A549 (cell line): ENCODE measurements at regions not wholly inside any gene's neighbourhood (a gene's known extent, or its start where the extent isn't known, plus 50 kb on each side); places are given as distances from the start of the nearest gene placed in this dataset.

Experiments used
- ATAC-seq, 2 experiments: fragments of 200-7000 bp in 1 of 2; fragments of >200 bp in 1 of 2; cut with Nextera tagmentation in 1 of 2; cut with Tn5 transposase in 1 of 2; 3 replicates each; pipeline versions ENCODE4 v1.8.0 to v1.9.1; 2018 to 2020; ENCODE audit warnings: mild to moderate bottlenecking in 1 of 2, moderate library complexity in 1 of 2
- CTCF ChIA-PET: fragments of 300-600 bp; sonication (Branson Sonifier 250); formaldehyde crosslinking; extraction: SDS; loops from one replicate; lab custom pipeline; 2021; ENCODE audit warnings: antibody characterized with exemption, inconsistent platforms; lab: Yijun Ruan, JAX
- POLR2A ChIA-PET: fragments of 350-600 bp; formaldehyde crosslinking; extraction: SDS; loops from one replicate; lab custom pipeline; 2021; ENCODE audit warnings: antibody characterized with exemption, inconsistent platforms; lab: Yijun Ruan, JAX
- DNase-seq, 2 experiments: peaks; one replicate each; pipeline versions ENCODE4 v3.0.0 to v3.0.0-alpha.2; 2011 to 2016; ENCODE audit warnings: low read depth in 1 of 2, low spot score in 1 of 2
- FAIRE-seq: peaks from 2 replicates; lab custom pipeline; 2011; peaks lifted over from hg19 to GRCh38; lab: Jason Lieb, UNC
- H3K27ac ChIP-seq, 2 experiments: fragments of >200 bp; sonication (Bioruptor Twin); formaldehyde crosslinking; 3 replicates each; pipeline ENCODE4 v1.5.1; 2016 to 2017
- H3K4me1 ChIP-seq: fragments of >200 bp; sonication (Bioruptor Twin); formaldehyde crosslinking; 3 replicates; pipeline ENCODE4 v1.6.1; 2016
- H3K4me2 ChIP-seq: fragments of >200 bp; sonication (Bioruptor Twin); formaldehyde crosslinking; 3 replicates; pipeline ENCODE4 v1.6.1; 2016
- H3K4me3 ChIP-seq: fragments of >200 bp; sonication (Bioruptor Twin); formaldehyde crosslinking; 3 replicates; pipeline ENCODE4 v1.5.1; 2016
- H3K9me3 ChIP-seq: fragments of >200 bp; sonication (Bioruptor Twin); formaldehyde crosslinking; 3 replicates; pipeline ENCODE4 v1.6.1; 2016
- BHLHE40 ChIP-seq: IDR thresholded peaks from 2 replicates; pipeline ENCODE4 v1.6.1; 2012; ENCODE audit warnings: low read depth, low read length, inconsistent platforms
- CBX2 ChIP-seq: fragments of 200-600 bp; sonication (generic); IDR thresholded peaks from 2 replicates; pipeline ENCODE4 v1.6.1; 2016; ENCODE audit warnings: low read depth, mild to moderate bottlenecking, borderline replicate concordance
- EHF ChIP-seq: fragments of 250-450 bp; sonication (Bioruptor Pico); IDR thresholded peaks from 2 replicates; pipeline ENCODE4 v1.5.0; 2020; ENCODE audit warnings: mild to moderate bottlenecking
- ESRRA ChIP-seq: fragments of 150-350 bp; IDR thresholded peaks from 2 replicates; pipeline ENCODE4 v1.6.1; 2014; ENCODE audit warnings: mild to moderate bottlenecking, low read length, borderline replicate concordance
- FOSB ChIP-seq: fragments of 250-450 bp; sonication (Bioruptor Pico); IDR thresholded peaks from 2 replicates; pipeline ENCODE4 v1.5.0; 2020; ENCODE audit warnings: mild to moderate bottlenecking, moderate library complexity
- FOSL2 ChIP-seq, 2 experiments: fragments of 450-650 bp in 1 of 2; fragments of >200 bp in 1 of 2; sonication (Bioruptor Twin) in 1 of 2; formaldehyde crosslinking; IDR thresholded peaks; 2 replicates each; pipeline versions ENCODE4 v1.5.0 to v1.6.1; 2016 to 2020; ENCODE audit warnings: mild to moderate bottlenecking in 1 of 2, moderate library complexity in 1 of 2
- FOXS1 ChIP-seq: fragments of 250-450 bp; sonication (Bioruptor Pico); IDR thresholded peaks from 2 replicates; pipeline ENCODE4 v1.5.0; 2020; ENCODE audit warnings: mild to moderate bottlenecking, moderate library complexity
- JUNB ChIP-seq: fragments of >200 bp; sonication (Bioruptor Twin); formaldehyde crosslinking; IDR thresholded peaks from 2 replicates; pipeline ENCODE4 v1.6.1; 2016
- MYC ChIP-seq: IDR thresholded peaks from 2 replicates; pipeline ENCODE4 v1.6.1; 2012; ENCODE audit warnings: mild to moderate bottlenecking, inconsistent platforms, low read length, improper control_type of control experiment, borderline replicate concordance
- NPAS2 ChIP-seq: fragments of 250-450 bp; sonication (Bioruptor Pico); IDR thresholded peaks from 2 replicates; pipeline ENCODE4 v1.8.0; 2022; ENCODE audit warnings: mild to moderate bottlenecking, moderate library complexity, borderline replicate concordance
- RCOR1 ChIP-seq: fragments of 150-350 bp; IDR thresholded peaks from 2 replicates; pipeline ENCODE4 v1.6.1; 2014; ENCODE audit warnings: antibody characterized with exemption, low read length, low read depth
- TP53 ChIP-seq: fragments of 250-450 bp; sonication (Bioruptor Pico); IDR thresholded peaks from 2 replicates; pipeline ENCODE4 v1.5.0; 2021; ENCODE audit warnings: mild to moderate bottlenecking, moderate library complexity
- WGBS: methylation state at CpG from one replicate; pipeline ENCODE4 v1.1.6; 2017; ENCODE audit errors: missing lambda C conversion rate; 5-methylcytosine and 5-hydroxymethylcytosine counted together
- TF ChIP-seq, protein P1 (sequence below): fragments of 200-600 bp; sonication (generic); IDR thresholded peaks from 2 replicates; pipeline ENCODE4 v1.6.1; 2016; ENCODE audit warnings: antibody characterized with exemption, mild to moderate bottlenecking, moderate library complexity
- TF ChIP-seq, protein P2 (sequence below): IDR thresholded peaks from 2 replicates; pipeline ENCODE4 v1.6.1; 2012
- TF ChIP-seq, protein P3 (sequence below): fragments of 150-350 bp; IDR thresholded peaks from 2 replicates; pipeline ENCODE4 v1.6.1; 2014; ENCODE audit warnings: low read depth, mild to moderate bottlenecking, low read length
- TF ChIP-seq, protein P4 (sequence below): fragments of >200 bp; sonication (Bioruptor Twin); formaldehyde crosslinking; IDR thresholded peaks from 2 replicates; pipeline ENCODE4 v1.6.1; 2016
- TF ChIP-seq, protein P5 (sequence below): fragments of 250-450 bp; sonication (Bioruptor Pico); IDR thresholded peaks from 2 replicates; pipeline ENCODE4 v1.5.0; 2021; ENCODE audit warnings: mild to moderate bottlenecking, moderate library complexity, borderline replicate concordance
- TF ChIP-seq, protein P6 (sequence below): fragments of 250-450 bp; sonication (Bioruptor Pico); IDR thresholded peaks from 2 replicates; pipeline ENCODE4 v1.5.0; 2020; ENCODE audit warnings: low read depth, mild to moderate bottlenecking, moderate library complexity
- TF ChIP-seq, protein P7 (sequence below): fragments of >200 bp; sonication (Bioruptor Twin); formaldehyde crosslinking; IDR thresholded peaks from 3 replicates; pipeline ENCODE4 v1.6.1; 2016

DNA sequence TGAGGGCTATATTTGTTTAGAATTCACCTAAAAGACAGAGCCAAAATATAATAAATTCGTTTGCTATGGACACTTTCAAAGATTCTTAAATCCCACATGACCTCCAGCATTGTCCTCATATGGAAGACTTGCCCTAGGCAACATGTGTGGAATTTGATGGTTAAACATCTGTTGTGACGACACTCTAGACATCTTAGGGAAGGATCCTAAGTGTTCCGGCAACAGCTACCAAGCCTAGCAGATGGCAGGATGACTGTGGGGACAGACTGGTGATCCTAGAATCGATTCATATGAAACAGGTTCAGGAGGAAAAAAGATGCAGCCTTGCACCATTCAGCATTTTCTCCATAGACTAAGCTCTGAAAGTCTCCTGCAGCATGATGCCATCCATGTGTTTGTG is 77.6 kb upstream of the BACH2 start:
- no peak overlapping the region for H3K4me3 ChIP-seq
- peaks cover 4% of the 10 kb centered on the region; the same call in 2 of the 3 replicates for H3K9me3 ChIP-seq
- DNase-seq (no peak), ATAC-seq (no peak), FAIRE-seq (no peak)
- WGBS: 65% methylated on average over 4 of the region's 4 CpGs
- TF ChIP-seq NPAS2 (CRISPR knock-in tag) (no peak), TP53 (CRISPR knock-in tag) (no peak), RCOR1 (no peak), BHLHE40 (no peak), FOXS1 (no peak), CBX2 (no peak), EHF (CRISPR knock-in tag) (no peak), MYC (no peak)
- TF ChIP-seq, protein P1, sequence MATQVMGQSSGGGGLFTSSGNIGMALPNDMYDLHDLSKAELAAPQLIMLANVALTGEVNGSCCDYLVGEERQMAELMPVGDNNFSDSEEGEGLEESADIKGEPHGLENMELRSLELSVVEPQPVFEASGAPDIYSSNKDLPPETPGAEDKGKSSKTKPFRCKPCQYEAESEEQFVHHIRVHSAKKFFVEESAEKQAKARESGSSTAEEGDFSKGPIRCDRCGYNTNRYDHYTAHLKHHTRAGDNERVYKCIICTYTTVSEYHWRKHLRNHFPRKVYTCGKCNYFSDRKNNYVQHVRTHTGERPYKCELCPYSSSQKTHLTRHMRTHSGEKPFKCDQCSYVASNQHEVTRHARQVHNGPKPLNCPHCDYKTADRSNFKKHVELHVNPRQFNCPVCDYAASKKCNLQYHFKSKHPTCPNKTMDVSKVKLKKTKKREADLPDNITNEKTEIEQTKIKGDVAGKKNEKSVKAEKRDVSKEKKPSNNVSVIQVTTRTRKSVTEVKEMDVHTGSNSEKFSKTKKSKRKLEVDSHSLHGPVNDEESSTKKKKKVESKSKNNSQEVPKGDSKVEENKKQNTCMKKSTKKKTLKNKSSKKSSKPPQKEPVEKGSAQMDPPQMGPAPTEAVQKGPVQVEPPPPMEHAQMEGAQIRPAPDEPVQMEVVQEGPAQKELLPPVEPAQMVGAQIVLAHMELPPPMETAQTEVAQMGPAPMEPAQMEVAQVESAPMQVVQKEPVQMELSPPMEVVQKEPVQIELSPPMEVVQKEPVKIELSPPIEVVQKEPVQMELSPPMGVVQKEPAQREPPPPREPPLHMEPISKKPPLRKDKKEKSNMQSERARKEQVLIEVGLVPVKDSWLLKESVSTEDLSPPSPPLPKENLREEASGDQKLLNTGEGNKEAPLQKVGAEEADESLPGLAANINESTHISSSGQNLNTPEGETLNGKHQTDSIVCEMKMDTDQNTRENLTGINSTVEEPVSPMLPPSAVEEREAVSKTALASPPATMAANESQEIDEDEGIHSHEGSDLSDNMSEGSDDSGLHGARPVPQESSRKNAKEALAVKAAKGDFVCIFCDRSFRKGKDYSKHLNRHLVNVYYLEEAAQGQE: no peak
- TF ChIP-seq, protein P2, sequence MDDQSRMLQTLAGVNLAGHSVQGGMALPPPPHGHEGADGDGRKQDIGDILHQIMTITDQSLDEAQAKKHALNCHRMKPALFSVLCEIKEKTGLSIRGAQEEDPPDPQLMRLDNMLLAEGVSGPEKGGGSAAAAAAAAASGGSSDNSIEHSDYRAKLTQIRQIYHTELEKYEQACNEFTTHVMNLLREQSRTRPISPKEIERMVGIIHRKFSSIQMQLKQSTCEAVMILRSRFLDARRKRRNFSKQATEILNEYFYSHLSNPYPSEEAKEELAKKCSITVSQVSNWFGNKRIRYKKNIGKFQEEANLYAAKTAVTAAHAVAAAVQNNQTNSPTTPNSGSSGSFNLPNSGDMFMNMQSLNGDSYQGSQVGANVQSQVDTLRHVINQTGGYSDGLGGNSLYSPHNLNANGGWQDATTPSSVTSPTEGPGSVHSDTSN: no peak
- TF ChIP-seq, protein P3, sequence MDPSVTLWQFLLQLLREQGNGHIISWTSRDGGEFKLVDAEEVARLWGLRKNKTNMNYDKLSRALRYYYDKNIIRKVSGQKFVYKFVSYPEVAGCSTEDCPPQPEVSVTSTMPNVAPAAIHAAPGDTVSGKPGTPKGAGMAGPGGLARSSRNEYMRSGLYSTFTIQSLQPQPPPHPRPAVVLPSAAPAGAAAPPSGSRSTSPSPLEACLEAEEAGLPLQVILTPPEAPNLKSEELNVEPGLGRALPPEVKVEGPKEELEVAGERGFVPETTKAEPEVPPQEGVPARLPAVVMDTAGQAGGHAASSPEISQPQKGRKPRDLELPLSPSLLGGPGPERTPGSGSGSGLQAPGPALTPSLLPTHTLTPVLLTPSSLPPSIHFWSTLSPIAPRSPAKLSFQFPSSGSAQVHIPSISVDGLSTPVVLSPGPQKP: no peak
- TF ChIP-seq, protein P4, sequence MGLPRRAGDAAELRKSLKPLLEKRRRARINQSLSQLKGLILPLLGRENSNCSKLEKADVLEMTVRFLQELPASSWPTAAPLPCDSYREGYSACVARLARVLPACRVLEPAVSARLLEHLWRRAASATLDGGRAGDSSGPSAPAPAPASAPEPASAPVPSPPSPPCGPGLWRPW: no peak
- TF ChIP-seq, protein P5, sequence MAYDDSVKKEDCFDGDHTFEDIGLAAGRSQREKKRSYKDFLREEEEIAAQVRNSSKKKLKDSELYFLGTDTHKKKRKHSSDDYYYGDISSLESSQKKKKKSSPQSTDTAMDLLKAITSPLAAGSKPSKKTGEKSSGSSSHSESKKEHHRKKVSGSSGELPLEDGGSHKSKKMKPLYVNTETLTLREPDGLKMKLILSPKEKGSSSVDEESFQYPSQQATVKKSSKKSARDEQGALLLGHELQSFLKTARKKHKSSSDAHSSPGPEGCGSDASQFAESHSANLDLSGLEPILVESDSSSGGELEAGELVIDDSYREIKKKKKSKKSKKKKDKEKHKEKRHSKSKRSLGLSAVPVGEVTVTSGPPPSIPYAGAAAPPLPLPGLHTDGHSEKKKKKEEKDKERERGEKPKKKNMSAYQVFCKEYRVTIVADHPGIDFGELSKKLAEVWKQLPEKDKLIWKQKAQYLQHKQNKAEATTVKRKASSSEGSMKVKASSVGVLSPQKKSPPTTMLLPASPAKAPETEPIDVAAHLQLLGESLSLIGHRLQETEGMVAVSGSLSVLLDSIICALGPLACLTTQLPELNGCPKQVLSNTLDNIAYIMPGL (CRISPR knock-in tag): no peak
- CTCF ChIA-PET: no interaction called here
- H3K27ac ChIP-seq: no peak overlapping the region
- no peak overlapping the region for H3K4me2 ChIP-seq
- peaks cover 6% of the 10 kb centered on the region; the same call in 2 of the 3 replicates for H3K4me1 ChIP-seq
- POLR2A ChIA-PET: no interaction called here

DNA sequence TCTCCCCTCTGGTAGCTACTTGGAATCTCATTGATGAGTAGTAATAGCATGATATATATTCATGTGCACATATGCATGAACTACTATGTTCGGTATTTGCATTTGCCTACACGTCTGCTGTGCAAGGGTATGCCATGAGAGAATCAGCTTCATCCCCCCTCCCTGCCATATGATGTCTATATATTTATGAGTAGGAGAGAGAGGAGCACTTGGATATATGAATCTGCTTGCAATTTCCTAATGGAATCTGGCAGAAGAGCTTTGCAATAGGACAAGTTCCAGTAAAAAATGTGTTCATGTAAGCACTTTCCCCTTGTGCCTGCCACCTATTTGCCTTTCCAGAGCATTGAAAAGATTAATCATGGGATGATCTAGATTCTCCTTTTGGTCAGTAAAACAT is 76.2 kb upstream of the BACH2 start:
- FAIRE-seq (no peak), DNase-seq (no peak), ATAC-seq (no peak)
- WGBS: 91% methylated on average over 2 of the region's 2 CpGs
- Histone ChIP-seq H3K27ac (no peak overlapping the region), H3K9me3 (peaks cover 4% of the 10 kb centered on the region; the same call in 2 of the 3 replicates), H3K4me2 (no peak overlapping the region), H3K4me3 (no peak overlapping the region), H3K4me1 (peaks cover 15% of the 10 kb centered on the region; the same call in 2 of the 3 replicates)
- no peak for TF ChIP-seq RCOR1
- ChIA-PET CTCF (interaction anchor here (1.0 to 2.1 kb wide), 2 partner anchors 20 to 433 kb away, joined by 3 to 8 read pairs; no protein-coding TSS in a partner anchor), POLR2A (no interaction called here)

DNA sequence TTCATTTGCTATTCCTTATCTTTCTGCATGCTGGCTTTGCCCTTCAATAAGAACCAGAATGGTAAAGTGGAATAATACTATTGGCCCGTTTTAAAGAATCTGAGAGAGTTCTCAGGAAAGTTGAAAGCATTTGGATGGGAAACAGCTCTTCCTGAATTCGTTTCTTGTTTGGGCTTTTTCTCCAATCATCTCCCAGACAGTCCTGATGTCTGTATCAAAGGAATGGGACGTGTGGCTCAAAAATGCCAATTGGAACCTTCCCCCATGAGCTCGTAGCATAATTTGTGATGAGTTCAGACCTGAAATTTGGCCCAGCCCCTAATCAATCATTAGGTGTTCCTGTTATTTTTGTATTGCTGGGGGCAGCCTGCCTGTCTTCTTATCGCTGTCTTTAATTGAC is 75.8 kb upstream of the BACH2 start:
- Histone ChIP-seq H3K4me1 (peaks cover 15% of the 10 kb centered on the region; the same call in 2 of the 3 replicates), H3K4me3 (no peak overlapping the region), H3K4me2 (no peak overlapping the region), H3K27ac (no peak overlapping the region), H3K9me3 (peaks cover 4% of the 10 kb centered on the region; the same call in 2 of the 3 replicates)
- ChIA-PET CTCF (interaction anchor here (1.0 to 2.1 kb wide), 2 partner anchors 21 to 432 kb away, joined by 3 to 8 read pairs; no protein-coding TSS in a partner anchor), POLR2A (no interaction called here)
- FAIRE-seq (no peak), DNase-seq (no peak), ATAC-seq (no peak)
- WGBS: 66% methylated on average over 5 of the region's 5 CpGs
- TF ChIP-seq, protein P6, sequence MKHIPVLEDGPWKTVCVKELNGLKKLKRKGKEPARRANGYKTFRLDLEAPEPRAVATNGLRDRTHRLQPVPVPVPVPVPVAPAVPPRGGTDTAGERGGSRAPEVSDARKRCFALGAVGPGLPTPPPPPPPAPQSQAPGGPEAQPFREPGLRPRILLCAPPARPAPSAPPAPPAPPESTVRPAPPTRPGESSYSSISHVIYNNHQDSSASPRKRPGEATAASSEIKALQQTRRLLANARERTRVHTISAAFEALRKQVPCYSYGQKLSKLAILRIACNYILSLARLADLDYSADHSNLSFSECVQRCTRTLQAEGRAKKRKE (CRISPR knock-in tag): no peak
- TF ChIP-seq FOSL2 (IDR thresholded peaks at IDR 0.05): no peak
- TF ChIP-seq FOSL2 (CRISPR knock-in tag; IDR thresholded peaks at IDR 0.05): no peak
- TF ChIP-seq, protein P7, sequence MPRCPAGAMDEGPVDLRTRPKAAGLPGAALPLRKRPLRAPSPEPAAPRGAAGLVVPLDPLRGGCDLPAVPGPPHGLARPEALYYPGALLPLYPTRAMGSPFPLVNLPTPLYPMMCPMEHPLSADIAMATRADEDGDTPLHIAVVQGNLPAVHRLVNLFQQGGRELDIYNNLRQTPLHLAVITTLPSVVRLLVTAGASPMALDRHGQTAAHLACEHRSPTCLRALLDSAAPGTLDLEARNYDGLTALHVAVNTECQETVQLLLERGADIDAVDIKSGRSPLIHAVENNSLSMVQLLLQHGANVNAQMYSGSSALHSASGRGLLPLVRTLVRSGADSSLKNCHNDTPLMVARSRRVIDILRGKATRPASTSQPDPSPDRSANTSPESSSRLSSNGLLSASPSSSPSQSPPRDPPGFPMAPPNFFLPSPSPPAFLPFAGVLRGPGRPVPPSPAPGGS: no peak
- no peak for TF ChIP-seq ESRRA
- TF ChIP-seq BHLHE40: no peak
- no peak for TF ChIP-seq FOSB (CRISPR knock-in tag)
- no peak for TF ChIP-seq JUNB
- TF ChIP-seq, all 56 proteins: peak for 0
